ENCODE measurements at regions not wholly inside any gene's neighbourhood (a gene's known extent, or its start where the extent isn't known, plus 50 kb on each side); places are given as distances from the start of the nearest gene placed in this dataset.

- TF ChIP-seq, protein P1, sequence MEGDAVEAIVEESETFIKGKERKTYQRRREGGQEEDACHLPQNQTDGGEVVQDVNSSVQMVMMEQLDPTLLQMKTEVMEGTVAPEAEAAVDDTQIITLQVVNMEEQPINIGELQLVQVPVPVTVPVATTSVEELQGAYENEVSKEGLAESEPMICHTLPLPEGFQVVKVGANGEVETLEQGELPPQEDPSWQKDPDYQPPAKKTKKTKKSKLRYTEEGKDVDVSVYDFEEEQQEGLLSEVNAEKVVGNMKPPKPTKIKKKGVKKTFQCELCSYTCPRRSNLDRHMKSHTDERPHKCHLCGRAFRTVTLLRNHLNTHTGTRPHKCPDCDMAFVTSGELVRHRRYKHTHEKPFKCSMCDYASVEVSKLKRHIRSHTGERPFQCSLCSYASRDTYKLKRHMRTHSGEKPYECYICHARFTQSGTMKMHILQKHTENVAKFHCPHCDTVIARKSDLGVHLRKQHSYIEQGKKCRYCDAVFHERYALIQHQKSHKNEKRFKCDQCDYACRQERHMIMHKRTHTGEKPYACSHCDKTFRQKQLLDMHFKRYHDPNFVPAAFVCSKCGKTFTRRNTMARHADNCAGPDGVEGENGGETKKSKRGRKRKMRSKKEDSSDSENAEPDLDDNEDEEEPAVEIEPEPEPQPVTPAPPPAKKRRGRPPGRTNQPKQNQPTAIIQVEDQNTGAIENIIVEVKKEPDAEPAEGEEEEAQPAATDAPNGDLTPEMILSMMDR (IDR thresholded peaks at IDR 0.05; ENCODE audit: insufficient read depth, low read depth, low read length) = no peak
- no peak for TF ChIP-seq EZH2 (IDR thresholded peaks at IDR 0.05; ENCODE audit: insufficient read depth, low read length)
Measured at GRCh38 chr11:38446336-38446735, 1848.3 kb upstream of the RAG2 start.
